HG02623 (cell line): ENCODE measurements at regions not wholly inside any gene's neighbourhood (a gene's known extent, or its start where the extent isn't known, plus 50 kb on each side); places are given as distances from the start of the nearest gene placed in this dataset.

Experiments
- ATAC-seq: cut with Tn5 transposase; IDR thresholded peaks from one replicate; pipeline ENCODE4 v1.9.1; 2021; ENCODE audit warnings: moderate library complexity; ENCODE audit not compliant: unreplicated experiment

DNA sequence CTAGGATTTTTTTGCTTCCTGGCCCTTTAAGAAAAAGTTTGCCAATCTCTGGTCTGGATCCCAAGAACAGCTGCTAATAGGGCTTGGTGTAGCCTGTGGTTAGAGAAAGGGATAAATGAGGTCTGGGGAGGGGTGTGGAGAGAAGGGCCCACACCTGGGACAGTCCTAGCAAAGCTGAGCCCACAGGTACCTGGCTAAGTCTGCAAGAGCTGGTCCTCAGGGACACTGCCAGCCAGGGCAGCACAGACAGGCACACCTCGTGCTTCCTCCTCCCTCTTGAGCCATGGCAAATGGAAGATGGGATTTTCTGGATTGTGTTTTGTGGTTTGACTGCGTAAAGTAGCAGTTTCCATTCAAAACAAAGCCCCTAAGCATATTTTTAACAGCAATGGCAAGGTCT is 217.5 kb downstream of the SOX9 start:
- ATAC-seq: no peak

DNA sequence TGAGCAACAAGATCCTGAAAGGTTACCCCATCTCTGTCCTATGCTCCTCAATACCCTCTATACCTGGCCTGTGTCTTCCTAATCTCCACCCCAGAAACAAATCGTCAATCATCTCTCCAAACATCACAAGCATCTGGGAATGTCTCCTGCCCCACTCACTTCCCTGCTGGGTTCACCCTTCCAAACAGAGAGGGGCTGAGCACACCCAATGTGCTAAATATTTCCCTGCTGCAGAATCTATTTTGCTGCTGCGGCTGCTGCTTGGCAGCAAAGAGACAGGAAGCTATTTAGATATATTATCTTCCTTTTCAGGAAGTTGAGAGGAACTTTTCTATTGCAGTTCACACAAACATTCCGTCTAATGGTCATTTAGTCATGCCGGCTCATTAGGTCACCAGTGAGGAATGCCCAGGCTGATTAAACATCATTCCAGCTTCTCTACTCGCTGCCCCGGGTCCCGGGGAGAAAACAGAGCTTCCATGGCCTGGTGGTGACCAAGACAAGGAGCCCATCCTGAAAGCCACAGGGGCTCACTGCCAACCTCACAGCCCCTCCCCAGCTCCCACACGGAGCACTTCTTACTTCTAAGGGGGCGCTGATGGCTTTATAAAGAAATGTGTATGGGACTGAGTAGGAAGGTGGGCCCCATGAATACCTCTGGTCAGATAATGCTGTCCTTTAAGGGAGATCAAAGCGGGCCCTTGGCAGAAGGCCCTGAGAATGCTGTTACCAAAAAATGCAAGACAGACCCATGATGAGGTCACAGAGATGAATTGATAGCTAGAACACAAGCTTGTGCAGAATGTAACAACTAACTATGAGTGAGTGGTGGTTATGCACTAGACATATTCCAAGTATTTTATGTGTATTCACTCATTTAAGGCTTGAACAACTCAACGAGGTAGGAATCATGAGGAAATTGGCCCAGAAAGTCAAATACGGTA is 218.3 kb downstream of the SOX9 start:
- no peak for ATAC-seq

DNA sequence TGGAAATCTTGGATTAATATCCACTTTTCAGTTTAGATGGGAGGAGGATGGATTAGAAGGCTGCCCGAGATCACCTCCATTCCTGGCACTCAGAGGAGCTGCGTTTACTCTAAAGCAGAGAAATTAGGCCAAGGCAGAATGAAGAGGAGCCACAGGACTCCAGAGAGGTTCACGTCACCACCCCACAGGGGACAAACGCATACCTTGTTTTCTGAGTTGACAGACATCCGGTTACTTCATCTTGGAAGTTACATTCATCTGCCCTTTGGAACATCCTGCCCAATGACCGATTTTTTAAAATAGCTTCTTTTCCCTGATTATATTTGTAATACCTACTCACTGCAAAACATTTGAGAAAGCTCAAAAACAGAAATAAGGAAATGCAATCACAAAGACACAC is 220.0 kb downstream of the SOX9 start:
- no peak for ATAC-seq

DNA sequence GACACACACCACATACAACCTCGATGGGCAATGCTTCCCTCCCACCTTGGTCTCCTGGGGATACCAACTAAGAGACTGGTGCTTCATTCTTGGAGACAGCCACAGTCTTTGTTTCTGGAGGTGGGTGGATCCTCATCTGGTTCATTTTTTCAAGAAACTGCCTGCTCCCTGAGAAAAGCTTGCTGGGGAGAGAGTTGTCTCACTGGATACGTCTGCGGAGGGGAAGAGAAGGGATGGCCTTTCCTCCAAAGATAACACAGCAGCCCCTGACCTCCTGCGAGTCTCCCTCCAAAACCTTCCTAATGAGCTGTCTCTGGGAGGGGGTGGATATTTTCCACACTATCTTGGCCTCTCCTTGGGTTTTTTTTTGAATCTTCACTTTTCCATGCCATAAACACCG is 221.2 kb downstream of the SOX9 start:
- no peak for ATAC-seq

DNA sequence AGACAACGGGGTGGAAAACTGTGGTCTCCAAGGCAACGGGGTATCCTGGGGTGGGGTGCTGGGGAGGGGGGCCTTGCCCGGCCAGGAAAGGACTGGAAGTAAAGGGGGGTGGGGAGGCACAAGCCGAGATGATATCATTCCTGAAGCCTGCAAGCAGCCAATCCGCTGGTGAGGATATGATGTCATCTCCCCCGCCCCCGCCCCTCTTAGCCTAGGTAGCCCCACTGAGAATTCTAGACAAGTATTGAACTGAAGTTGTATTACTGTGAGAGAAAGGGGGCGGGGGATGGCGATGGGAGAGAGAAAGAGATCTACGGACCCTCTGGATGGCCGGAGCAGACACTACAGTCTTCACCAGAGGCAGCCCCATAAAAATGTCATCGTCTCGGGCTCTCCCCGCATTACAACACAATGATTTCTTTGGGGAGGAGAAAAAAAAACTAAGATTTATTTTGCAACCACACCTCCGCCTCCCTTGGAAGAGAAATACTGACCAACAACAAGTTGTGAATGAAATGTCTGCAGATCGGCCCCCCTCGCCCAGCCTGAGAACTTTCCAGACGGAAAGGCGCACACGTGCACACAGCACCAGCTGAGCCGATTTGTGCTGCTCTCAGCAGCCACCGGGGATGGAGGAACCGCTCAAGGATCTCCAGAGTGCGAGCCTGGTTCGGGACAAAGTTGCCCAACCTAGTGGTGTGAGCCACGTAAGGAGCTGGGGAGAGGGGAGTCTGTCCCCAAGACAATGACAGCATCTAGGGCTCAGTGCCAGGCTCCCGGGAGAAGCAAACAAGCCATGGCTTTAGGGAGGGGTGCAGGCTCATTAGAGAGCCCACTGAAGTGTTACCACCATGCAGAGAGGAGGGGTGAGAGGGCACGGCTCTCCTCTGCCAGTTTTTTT is 222.1 kb downstream of the SOX9 start:
- no peak for ATAC-seq

DNA sequence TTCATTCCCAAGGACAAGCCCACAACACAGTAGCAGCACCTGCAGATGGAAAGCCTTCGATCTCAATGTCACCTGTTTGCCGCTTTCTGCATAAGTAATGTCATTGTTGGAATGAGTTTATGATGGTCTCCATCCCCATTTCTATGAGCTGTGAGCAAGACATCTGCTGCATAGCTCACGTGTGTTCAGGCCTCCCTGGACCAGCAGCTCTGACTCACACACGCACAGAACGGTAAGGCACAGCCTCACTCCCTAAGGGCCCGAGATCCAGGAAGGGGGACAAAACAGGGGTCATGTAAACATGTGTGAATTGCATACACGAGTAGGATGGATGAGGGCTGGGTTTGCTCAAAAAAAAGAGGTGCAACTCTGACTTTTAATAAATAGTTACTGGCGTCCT is 223.1 kb downstream of the SOX9 start:
- no peak for ATAC-seq

DNA sequence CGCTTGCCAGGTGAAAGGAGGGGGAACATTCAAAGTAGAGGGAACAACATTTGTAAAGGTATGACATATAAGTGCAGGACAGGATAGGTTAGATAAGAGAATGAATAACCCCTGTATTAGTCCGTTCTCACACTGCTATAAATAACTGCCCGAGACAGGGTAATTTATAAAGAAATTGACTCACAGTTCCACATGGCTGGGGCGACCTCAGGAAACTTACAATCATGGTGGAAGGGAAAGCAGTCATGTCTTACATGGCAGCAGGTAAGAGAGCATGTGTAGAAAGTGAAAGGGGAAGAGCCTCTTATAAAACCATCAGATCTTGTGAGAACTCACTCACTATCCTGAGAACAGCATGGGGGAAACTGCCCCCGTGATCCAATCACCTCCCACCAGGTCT is 223.8 kb downstream of the SOX9 start:
- ATAC-seq: no peak

DNA sequence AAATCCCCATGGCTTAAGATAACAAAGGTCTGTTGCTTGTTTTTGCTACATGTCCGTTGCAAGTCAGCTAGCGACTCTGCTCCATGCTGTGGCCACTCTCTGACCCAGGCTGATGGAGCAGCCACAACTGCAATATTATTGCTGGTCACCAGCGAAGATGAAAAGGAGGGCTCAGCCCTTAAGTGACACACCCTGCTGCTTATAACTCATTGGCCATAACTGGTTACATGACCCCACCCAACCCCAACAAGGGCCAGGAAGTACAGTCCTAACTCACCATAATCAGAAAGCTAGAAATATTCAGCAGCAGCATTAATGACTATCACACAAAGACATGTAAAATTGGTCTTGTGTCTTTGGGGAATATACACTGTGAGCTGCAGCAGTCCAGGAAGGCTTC is 224.3 kb downstream of the SOX9 start:
- ATAC-seq: no peak

DNA sequence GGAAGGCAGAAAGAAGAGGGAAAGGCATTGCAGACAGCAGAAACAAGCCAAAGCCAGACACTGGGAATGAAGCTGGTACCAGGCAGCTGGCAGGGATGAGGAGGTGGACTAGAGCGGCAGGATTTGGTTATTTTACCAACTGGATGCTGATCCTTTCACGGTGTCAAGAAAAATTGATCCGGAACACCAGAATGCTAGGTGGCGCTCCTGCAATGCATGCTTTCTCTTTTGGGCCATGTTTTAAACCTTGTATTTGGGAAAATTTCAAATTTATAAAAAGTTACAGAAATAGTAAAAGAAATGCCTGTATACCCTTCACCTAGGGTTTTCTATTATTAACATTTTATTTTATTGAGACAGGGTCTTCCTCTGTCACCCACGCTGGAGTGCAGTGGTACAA is 224.7 kb downstream of the SOX9 start:
- no peak for ATAC-seq

DNA sequence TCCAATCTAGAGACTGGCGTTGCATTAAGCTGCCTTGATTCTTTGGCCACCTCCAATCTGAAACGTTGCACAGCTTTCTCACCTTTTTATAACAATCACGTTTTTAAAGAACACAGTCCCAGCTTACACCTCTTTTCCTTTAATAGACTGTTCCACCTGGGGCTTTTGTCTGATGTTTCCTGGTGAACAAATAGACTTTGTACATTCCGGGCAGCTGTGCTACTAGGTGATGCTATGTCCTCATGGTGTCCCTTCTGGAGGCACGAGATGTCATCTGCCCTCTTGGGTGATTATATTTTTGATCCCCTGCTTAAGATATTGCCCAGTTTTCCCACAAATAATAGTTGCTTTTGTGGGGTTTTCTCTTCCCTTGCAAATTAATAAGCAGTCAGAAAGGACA is 225.5 kb downstream of the SOX9 start:
- no peak for ATAC-seq

DNA sequence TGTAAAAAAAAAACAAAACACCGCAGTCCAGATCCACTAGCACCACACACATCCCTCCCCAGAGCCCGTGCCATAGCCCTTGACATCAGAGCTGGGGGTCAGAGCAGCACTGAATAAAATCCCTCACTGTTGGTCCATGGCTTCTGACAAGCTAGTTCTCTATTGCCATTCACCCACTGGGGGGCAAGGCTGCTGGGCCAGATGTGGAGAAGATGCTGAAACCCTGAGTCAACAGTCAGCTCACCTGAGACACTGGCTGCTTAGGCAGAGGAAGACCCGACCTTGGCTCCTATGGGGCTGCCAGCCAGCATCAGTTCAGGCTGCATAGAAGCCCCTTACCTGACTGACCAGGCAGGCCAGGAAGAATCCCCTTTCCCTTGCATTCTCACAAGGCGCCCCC is 228.2 kb downstream of the SOX9 start:
- ATAC-seq: no peak

DNA sequence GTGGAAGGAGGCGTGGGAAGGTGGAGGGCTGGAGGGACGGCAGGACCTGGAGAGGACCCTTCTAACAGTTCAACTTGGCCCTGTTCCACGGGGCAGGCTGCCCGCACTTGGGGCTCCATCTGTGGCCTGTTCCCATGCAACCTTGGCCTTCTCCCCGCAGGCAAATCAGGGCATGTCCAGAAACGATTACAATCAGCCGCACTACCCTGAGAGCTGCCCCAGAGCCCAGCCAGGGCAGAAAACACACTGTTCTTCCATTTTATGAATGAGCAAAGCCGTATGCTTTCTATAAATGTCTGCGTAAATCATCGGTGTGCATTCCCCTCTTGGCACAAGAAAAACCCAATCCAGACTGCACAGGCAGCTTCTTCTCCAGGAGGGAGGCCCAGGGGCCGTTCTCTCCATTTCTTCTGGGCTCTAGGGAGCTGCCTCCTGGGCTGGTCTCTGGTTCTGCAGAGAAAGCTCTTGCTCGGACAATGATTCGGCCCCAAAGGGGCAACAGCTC is 228.7 kb downstream of the SOX9 start:
- no peak for ATAC-seq

DNA sequence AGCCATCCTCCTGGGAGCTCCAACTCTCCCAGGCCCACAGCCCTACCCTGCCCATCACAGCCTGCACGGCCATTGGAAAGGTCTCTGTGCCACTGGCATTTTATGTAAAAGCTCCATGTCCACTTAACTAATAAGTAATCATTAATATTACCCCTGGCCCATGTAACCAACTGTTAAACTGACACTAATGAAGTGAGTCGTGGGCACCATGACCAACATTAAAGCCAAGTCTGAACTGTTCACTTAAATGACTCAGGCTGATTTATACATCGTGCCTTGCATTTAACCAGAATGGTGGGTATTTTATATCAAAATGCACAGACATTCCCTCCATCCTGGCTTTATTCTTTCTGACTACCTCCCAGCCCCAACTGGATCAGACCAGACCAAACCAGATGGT is 229.3 kb downstream of the SOX9 start:
- ATAC-seq: no peak

DNA sequence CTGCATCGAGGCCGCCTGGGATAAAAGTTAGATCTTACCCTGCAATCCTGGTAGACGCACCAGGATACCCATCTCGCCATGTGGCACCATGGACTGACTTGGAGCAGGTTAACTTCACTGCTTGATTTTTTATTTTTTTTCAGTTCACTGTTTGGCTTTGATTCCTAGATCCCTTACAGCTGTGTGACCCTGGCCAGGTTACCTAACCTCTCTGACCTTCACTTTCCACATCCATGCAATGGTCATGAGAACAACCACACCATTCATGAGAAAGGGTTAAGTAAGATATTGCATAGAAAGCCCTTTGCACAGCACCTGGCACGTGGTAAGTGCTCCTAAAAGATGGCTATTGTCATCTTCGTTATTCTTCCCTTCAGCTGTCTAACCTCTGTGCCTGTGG is 230.5 kb downstream of the SOX9 start:
- ATAC-seq: no peak

DNA sequence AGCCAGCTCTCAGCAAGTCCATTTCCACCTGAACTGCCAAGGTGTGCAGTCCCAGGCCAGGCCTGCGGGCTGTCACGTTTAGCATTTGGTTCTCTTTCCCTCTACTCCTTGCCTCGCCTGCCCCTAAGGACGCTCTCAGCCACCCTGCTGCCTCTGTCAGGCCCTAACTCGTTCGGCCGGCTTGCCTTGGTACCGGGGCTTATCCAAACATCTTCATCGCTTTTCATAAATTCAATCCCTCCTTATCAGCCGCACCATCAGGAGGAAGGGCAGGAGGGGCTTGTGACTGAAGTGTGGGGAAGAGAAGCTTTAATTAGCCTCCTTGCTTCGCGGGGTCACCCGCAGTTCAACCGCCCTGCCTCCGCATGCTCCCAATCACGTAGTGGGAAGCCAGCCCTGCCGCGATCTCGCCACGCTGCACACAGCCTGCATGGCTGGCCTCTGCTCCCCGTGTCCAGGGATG is 231.1 kb downstream of the SOX9 start:
- ATAC-seq: no peak

DNA sequence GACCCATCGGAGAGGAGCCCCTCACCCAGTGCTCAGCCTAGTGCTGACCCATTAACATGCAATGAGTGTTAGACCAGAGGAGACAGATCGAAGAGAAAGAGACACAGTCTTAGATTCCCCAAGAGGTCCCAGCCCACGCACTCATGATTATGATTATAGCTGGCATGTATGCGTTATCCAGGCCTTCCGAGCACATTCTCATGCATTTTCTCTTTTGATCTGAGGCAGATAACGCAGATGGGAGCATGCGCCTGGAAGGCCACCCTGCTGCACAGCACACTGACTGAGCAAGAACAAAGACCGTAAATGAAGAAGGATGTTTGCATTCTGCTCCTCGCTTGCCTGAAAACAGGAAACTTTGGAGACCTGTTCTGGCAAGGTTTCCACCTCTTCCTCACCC is 232.7 kb downstream of the SOX9 start:
- ATAC-seq: no peak

DNA sequence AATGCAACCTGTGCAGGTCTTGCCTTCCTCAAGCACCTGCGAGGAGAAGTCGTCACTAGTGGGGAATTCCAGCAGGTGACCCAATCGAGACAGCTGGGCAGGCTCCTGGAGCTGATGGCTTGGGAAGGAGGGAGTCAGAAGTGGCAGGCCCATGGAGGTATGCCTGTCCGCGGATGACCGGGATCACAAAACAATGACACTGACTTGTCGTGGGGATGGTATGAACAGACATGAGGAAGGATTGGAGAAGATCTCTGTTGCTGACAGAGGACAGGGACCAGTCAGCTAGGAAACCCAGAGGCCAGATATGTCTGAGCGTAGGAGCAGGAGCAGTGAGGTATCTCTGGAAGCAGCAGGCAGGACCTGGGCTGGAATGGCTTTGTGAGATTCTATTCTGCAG is 233.3 kb downstream of the SOX9 start:
- no peak for ATAC-seq

DNA sequence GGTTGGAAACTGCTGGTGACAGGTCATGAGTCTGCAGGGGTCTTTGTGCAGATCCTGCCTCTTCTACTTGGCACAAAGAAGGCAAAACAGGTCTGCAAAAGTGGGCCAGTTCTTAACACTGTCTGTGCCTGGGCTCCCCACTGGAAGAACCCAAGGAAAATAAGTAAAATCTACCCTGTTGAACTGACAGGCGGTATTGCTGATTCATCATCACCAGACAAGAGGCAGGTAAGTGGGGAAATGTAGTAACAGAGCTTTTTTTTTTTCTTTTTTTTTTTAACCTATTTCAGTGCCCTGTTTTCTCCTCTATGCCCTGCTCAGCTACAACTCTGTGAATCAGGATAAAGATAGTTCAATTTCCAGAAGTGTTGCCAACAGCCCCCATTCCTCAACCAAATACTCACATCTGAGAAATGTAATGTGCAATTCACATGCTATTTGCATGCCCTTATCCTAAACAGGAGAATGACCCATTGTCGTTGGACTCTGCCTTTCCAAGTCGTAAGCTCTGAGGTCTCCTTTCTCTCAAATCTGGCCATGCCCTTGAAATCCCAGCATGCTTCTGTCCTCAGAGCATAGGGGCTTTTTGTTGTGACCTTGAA is 237.0 kb downstream of the SOX9 start:
- ATAC-seq: no peak

DNA sequence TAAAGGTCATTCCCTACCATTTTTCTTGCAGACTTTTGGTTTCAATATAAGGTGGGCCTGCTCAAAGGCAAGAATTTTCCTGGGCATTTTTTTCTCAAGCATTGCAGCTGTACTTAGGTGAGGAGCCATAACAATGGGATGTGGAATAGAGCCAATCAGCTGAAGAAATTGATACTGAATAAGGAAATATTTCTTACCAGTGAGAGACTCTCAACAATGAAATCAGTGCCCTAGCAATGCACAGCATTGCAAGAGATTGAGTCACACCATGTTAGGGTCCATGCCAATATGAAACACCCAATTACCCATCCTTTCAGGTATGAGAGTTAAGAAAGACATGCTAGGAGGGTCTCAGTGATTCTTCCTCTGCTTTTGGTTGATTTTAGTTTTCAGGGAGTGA is 237.6 kb downstream of the SOX9 start:
- no peak for ATAC-seq

DNA sequence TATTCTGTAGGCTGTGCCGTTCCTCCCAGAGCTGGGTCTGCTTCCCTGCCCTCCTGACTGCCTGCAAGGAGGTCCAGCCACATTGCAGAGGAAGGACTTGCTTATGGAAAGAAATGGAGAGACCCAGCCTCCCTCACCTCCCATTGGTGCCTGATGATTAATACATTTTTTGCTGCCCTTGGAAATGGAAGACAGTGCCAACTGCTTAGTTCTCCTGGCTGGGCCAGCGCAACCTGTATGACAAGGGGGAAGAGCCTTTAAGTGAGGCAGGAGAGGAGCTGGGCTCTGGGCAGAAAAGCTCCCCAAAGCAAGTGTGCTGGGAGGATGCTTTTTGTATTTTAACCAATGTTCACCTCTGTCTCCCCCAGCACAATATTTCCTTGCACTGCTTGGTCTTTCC is 238.5 kb downstream of the SOX9 start:
- ATAC-seq: no peak

DNA sequence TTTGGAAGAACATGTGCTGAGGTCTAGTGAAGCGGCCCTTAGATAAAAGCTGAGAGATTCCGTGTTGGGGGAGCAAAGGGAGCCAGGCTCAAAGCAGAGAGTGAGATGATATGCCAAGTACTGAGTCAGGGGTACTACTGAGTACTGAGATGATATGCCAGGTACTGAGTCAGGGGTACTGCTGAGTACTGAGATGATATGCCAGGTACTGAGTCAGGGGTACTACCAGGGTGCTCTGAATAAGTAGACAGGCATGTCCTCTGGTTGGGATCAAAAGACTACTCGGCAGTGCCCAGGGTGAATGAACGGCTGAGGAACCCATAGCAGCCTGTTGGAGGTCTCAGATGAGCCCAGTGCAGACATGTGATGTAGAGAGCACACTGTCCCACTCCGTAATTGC is 239.0 kb downstream of the SOX9 start:
- ATAC-seq: no peak
